Naive thymus-derived CD4-positive, alpha-beta T cell (primary cell): ENCODE measurements at regions not wholly inside any gene's neighbourhood (a gene's known extent, or its start where the extent isn't known, plus 50 kb on each side); places are given as distances from the start of the nearest gene placed in this dataset.
"Not testable (repeated sequence)": the region's sequence is repeated elsewhere in the genome, so short reads cannot be mapped to it uniquely, and the experiment has no call there.

ENCODE experiments used
- ATAC-seq: fragments of 150-1000 bp; cut with Tn5 transposase; 2 replicates; pipeline ENCODE4 v1.10.0; 2021; ENCODE audit warnings: mild to moderate bottlenecking, moderate library complexity
- CTCF ChIA-PET: fragments of 350-600 bp; sonication (Branson Sonifier 250); formaldehyde crosslinking; loops from one replicate; lab custom pipeline; 2021; ENCODE audit warnings: antibody characterized with exemption; lab: Charles Lee
- POLR2A ChIA-PET: fragments of 350-600 bp; sonication (Branson Sonifier 250); formaldehyde crosslinking; loops from one replicate; lab custom pipeline; 2021; ENCODE audit warnings: antibody characterized with exemption, inconsistent platforms; lab: Charles Lee
- DNase-seq, 9 donors: peaks; one replicate each; pipeline versions ENCODE4 v3.0.0 to v3.0.0-alpha.2; 2020 to 2022; ENCODE audit warnings: mixed read lengths in 1 of 9
- H3K27ac ChIP-seq: one replicate; pipeline ENCODE4 v1.7.0; 2013; ENCODE audit warnings: mild to moderate bottlenecking, low read depth, low read length, moderate library complexity
- H3K27me3 ChIP-seq, 2 donors: one replicate each; pipeline ENCODE4 v1.7.0; 2013; ENCODE audit warnings: low read length in 2 of 2, mild to moderate bottlenecking in 2 of 2, moderate library complexity in 2 of 2; ENCODE audit not compliant: control insufficient read depth in 2 of 2, insufficient read depth in 2 of 2
- H3K36me3 ChIP-seq, 3 experiments: 1 replicate in 2 of 3; 2 replicates in 1 of 3; pipeline ENCODE4 v1.7.0; 2013; ENCODE audit warnings: low read length in 3 of 3, mild to moderate bottlenecking in 3 of 3, moderate library complexity in 1 of 3; ENCODE audit not compliant: insufficient read depth in 3 of 3, control insufficient read depth in 2 of 3
- H3K4me1 ChIP-seq, 2 donors: one replicate each; pipeline ENCODE4 v1.7.0; 2013; ENCODE audit warnings: low read length in 2 of 2, mild to moderate bottlenecking in 2 of 2, moderate library complexity in 1 of 2; ENCODE audit not compliant: control insufficient read depth in 2 of 2, insufficient read depth in 2 of 2
- H3K4me3 ChIP-seq: 2 replicates; pipeline ENCODE4 v1.7.0; 2013; ENCODE audit warnings: mild to moderate bottlenecking, low read length
- H3K9me3 ChIP-seq, 3 experiments: 1 replicate in 2 of 3; 2 replicates in 1 of 3; pipeline ENCODE4 v1.7.0; 2013; ENCODE audit warnings: low read length in 3 of 3; ENCODE audit not compliant: control insufficient read depth in 2 of 3
- H3K27ac Mint-ChIP-seq, 9 donors: one replicate each; pipeline ENCODE4 v1.8.0; 2020 to 2022; ENCODE audit warnings: mixed read lengths in 9 of 9, mild to moderate bottlenecking in 8 of 9, moderate library complexity in 5 of 9, inconsistent platforms in 2 of 9
- H3K27me3 Mint-ChIP-seq, 5 donors: one replicate each; pipeline ENCODE4 v1.8.0; 2021 to 2022; ENCODE audit warnings: mixed read lengths in 5 of 5, mild to moderate bottlenecking in 1 of 5
- H3K36me3 Mint-ChIP-seq, 5 donors: one replicate each; pipeline ENCODE4 v1.8.0; 2020 to 2022; ENCODE audit warnings: mixed read lengths in 5 of 5, mild to moderate bottlenecking in 3 of 5, inconsistent platforms in 1 of 5
- H3K4me1 Mint-ChIP-seq, 7 donors: one replicate each; pipeline ENCODE4 v1.8.0; 2020 to 2022; ENCODE audit warnings: mixed read lengths in 7 of 7, mild to moderate bottlenecking in 3 of 7, inconsistent platforms in 1 of 7
- H3K4me3 Mint-ChIP-seq, 10 donors: one replicate each; pipeline ENCODE4 v1.8.0; 2020 to 2022; ENCODE audit warnings: mild to moderate bottlenecking in 10 of 10, mixed read lengths in 10 of 10, moderate library complexity in 6 of 10, inconsistent platforms in 2 of 10
- H3K9me3 Mint-ChIP-seq, 11 donors: one replicate each; pipeline ENCODE4 v1.8.0; 2020 to 2022; ENCODE audit warnings: mixed read lengths in 11 of 11, mild to moderate bottlenecking in 4 of 11, inconsistent platforms in 1 of 11, moderate library complexity in 1 of 11
- intact Hi-C, 2 donors: fragments of 100-400 bp; cut with micrococcal nuclease; formaldehyde crosslinking; loops; one replicate each; pipeline ENCODE4 v1.15.1; 2023

DNA sequence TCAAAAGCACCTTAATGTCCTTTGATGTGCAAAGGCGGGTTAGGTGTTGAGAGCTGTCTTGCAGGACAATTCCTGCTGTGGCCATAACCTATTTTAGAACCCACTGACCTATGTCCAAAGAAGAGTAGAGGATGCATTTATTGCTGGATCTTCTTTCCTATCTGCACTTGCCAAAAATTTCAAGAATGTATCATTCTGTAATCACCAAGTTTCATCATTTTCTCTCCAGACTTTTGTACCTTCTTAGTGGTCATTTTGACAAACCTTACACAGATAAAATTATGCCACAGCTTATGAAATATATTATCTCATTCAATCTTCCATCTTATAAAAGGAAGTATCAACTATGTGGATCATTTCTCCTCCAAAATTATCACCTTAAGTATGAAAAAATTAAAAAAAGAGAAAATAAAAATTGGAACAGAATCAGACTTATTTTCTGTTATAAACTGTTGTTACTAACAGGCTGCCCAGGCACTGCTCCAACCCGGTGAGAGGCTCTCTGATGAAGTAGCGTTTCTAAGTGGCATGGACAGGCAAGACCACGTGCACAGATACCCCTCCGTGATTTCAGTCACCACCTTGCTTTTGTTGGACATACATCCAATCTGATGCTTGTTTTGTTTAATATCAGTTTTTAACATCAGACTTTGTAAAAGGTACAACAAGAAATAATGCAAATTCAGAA, 559.9 kb upstream of the ID2 start:
- Mint-ChIP-seq H3K4me1 (peaks cover 0 to 24% (median 4%) of the 10 kb centered on the region in 7 donors), H3K36me3 (peaks cover 0 to 2% (median 0%) of the 10 kb centered on the region in 5 donors), H3K4me3 (no peak overlapping the region), H3K27ac (peak overlapping the region in 1 of 9 donors; percentile 9), H3K27me3 (peaks cover 0 to 3% (median 0%) of the 10 kb centered on the region in 5 donors), H3K9me3 (peaks cover 0 to 7% (median 0%) of the 10 kb centered on the region in 11 donors)
- intact Hi-C loops = no loop called here
- no peaks in the 10 kb centered on the region for H3K27me3 ChIP-seq
- POLR2A ChIA-PET = no interaction called here
- H3K4me3 ChIP-seq = no peak overlapping the region
- H3K27ac ChIP-seq = no peak overlapping the region
- CTCF ChIA-PET = interaction anchor here (0.6 kb wide), 1 partner anchor 877 kb away, joined by 3 read pairs; no protein-coding TSS in a partner anchor
- no peaks in the 10 kb centered on the region for H3K36me3 ChIP-seq
- H3K4me1 ChIP-seq = no peaks in the 10 kb centered on the region
- no peaks in the 10 kb centered on the region for H3K9me3 ChIP-seq
- ATAC-seq = no peak
- no peak for DNase-seq

DNA sequence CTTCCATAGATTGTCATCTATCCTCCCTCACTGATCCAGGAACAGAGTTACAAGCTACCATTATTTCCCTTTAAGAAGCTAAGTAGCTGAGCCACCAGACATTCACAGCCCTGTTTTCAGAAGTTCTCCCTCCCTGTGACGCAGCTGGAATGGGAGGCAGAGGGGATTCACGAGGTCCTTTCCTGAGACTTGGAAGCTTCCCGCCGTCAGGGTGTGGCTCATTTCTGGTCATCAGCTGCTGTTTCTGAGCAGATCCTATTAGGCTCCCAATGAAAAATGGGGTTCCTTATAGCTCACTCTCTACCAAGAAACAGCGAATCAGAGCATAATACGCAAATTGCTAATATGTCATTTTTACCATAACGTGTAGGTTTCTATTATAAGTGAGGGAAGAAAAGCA, 559.3 kb upstream of the ID2 start:
- DNase-seq = no peak
- H3K9me3 Mint-ChIP-seq = peaks cover 0 to 8% (median 0%) of the 10 kb centered on the region in 11 donors
- ATAC-seq = no peak
- no peak overlapping the region for H3K4me3 Mint-ChIP-seq
- Histone ChIP-seq H3K9me3 (no peaks in the 10 kb centered on the region), H3K4me1 (no peaks in the 10 kb centered on the region), H3K27me3 (no peaks in the 10 kb centered on the region), H3K4me3 (no peak overlapping the region), H3K27ac (no peak overlapping the region), H3K36me3 (no peaks in the 10 kb centered on the region)
- POLR2A ChIA-PET = no interaction called here
- H3K4me1 Mint-ChIP-seq = peaks cover 0 to 24% (median 4%) of the 10 kb centered on the region in 7 donors
- intact Hi-C loops = no loop called here
- H3K27ac Mint-ChIP-seq = no peak overlapping the region
- H3K36me3 Mint-ChIP-seq = peaks cover 0 to 2% (median 0%) of the 10 kb centered on the region in 5 donors
- CTCF ChIA-PET = no interaction called here
- peaks cover 0 to 3% (median 0%) of the 10 kb centered on the region in 5 donors for H3K27me3 Mint-ChIP-seq

DNA sequence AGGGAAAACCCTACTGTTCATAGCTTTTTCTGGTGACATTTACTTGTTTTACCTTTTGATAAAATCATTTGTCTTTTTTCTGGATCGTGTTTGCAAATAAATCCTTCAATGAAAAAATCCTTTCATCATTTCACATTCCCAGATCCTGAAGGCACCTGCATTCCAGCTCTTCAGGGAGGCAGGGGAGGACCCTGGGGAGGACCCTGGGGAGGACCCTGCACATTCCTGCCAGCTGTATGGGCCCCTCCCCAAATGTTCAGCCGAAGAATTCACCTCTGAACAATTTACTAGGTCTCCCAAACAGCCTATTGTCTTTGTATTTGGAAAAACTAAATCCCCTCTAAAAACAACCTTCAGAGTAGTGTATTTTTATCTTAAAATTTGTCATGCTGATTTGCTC, 558.4 kb upstream of the ID2 start:
- no peak overlapping the region for H3K27ac Mint-ChIP-seq
- H3K36me3 Mint-ChIP-seq = peaks cover 0 to 4% (median 0%) of the 10 kb centered on the region in 5 donors
- POLR2A ChIA-PET = no interaction called here
- H3K4me1 Mint-ChIP-seq = peaks cover 0 to 22% (median 4%) of the 10 kb centered on the region in 7 donors
- CTCF ChIA-PET = no interaction called here
- no peak for DNase-seq
- Histone ChIP-seq H3K27me3 (no peaks in the 10 kb centered on the region), H3K4me3 (no peak overlapping the region), H3K4me1 (no peaks in the 10 kb centered on the region), H3K36me3 (no peaks in the 10 kb centered on the region), H3K9me3 (no peaks in the 10 kb centered on the region), H3K27ac (no peak overlapping the region)
- intact Hi-C loops = no loop called here
- no peak overlapping the region for H3K4me3 Mint-ChIP-seq
- no peak for ATAC-seq
- peaks cover 0 to 3% (median 0%) of the 10 kb centered on the region in 5 donors for H3K27me3 Mint-ChIP-seq
- H3K9me3 Mint-ChIP-seq = peaks cover 0 to 11% (median 3%) of the 10 kb centered on the region in 11 donors

DNA sequence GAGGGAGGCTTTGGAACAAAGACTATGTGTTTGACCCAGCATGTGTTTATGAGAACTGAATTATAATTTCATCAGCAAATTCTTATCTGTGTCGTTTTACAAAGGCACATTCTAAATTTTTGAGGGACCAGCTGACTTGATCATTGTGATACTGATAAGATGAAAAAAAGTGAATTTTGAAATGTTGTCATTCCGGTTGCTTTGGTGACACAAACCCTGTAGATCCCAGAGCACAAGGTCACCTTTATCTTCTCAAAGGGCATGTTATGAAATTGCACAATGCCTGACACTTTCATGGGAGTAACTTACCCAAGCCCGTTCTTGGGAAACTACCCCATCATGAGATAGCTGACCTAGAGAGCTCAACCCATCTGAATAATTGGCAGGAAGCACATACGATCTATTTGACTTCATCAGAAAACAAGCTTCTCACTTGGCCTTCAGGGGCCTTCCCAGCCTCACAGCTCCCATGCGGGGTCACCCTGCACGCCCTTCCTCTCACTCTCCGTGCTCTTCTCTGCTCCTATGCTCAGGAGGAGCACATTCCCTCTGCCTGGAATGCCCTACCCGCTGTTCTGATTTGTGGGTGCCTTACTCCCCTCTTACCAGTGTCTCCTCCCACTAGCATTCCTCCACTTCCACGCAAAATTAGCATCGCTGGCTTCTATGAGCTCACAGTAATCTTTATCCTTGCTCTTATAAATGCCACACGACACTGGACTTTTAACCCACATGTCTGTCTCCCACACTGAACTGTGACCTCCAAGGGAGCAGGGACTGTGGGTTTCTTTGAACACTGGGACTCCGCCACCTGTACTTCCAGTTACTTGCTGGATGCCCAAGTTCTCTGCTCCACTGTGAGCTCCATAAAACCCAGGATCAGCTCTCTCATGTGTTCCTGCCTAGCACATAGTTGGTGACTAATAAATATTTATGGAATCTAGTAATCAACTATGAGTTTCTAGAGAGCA, 555.8 kb upstream of the ID2 start:
- CTCF ChIA-PET = no interaction called here
- H3K36me3 Mint-ChIP-seq = peaks cover 0 to 8% (median 0%) of the 10 kb centered on the region in 5 donors
- no peaks in the 10 kb centered on the region for H3K36me3 ChIP-seq

DNA sequence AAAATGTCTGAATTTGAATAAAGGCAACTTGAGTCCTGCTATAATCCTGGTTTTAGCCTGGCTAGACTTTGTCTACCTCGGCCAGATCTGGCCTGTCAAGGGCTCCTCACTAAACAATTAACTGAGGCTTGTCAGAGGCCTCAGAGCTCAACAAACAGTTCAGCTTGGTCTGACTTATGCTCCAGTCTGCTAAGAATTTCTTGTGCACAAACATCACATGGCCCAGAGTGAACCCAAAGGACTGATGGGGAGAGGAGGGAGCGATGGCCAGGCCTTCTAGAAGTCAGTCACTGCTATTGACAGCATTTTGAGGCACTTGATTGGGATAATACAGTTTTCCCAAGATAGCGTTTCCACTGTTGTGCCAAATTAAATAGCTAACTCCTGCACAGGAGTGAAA, 555.1 kb upstream of the ID2 start:
- H3K9me3 Mint-ChIP-seq = peaks cover 0 to 14% (median 5%) of the 10 kb centered on the region in 11 donors
- H3K4me3 Mint-ChIP-seq = no peak overlapping the region
- H3K36me3 Mint-ChIP-seq = peaks cover 0 to 8% (median 0%) of the 10 kb centered on the region in 5 donors
- H3K27ac ChIP-seq = no peak overlapping the region
- CTCF ChIA-PET = no interaction called here
- H3K36me3 ChIP-seq = no peaks in the 10 kb centered on the region
- DNase-seq = no peak
- POLR2A ChIA-PET = no interaction called here
- peaks cover 0 to 3% (median 0%) of the 10 kb centered on the region in 5 donors for H3K27me3 Mint-ChIP-seq
- intact Hi-C loops = no loop called here
- H3K4me1 Mint-ChIP-seq = peaks cover 0 to 1% (median 0%) of the 10 kb centered on the region in 7 donors
- H3K27me3 ChIP-seq = no peaks in the 10 kb centered on the region
- no peaks in the 10 kb centered on the region for H3K4me1 ChIP-seq
- H3K9me3 ChIP-seq = no peaks in the 10 kb centered on the region
- H3K4me3 ChIP-seq = no peak overlapping the region
- no peak overlapping the region for H3K27ac Mint-ChIP-seq
- no peak for ATAC-seq

More for the DNA sequence above, 555.8 kb upstream of the ID2 start:
- POLR2A ChIA-PET = interaction anchor here (0.5 kb wide), 1 partner anchor 10 kb away, joined by 3 read pairs; no protein-coding TSS in a partner anchor
- Histone ChIP-seq H3K27me3 (no peaks in the 10 kb centered on the region), H3K9me3 (no peaks in the 10 kb centered on the region), H3K4me3 (no peak overlapping the region), H3K27ac (no peak overlapping the region), H3K4me1 (no peaks in the 10 kb centered on the region)
- ATAC-seq = peak; percentile 67
- H3K27me3 Mint-ChIP-seq = peaks cover 0 to 3% (median 0%) of the 10 kb centered on the region in 5 donors
- H3K9me3 Mint-ChIP-seq = peaks cover 0 to 14% (median 5%) of the 10 kb centered on the region in 11 donors
- DNase-seq = no peak
- no peak overlapping the region for H3K4me3 Mint-ChIP-seq
- peaks cover 0 to 2% (median 0%) of the 10 kb centered on the region in 7 donors for H3K4me1 Mint-ChIP-seq
- H3K27ac Mint-ChIP-seq = no peak overlapping the region
- intact Hi-C loops = no loop called here

DNA sequence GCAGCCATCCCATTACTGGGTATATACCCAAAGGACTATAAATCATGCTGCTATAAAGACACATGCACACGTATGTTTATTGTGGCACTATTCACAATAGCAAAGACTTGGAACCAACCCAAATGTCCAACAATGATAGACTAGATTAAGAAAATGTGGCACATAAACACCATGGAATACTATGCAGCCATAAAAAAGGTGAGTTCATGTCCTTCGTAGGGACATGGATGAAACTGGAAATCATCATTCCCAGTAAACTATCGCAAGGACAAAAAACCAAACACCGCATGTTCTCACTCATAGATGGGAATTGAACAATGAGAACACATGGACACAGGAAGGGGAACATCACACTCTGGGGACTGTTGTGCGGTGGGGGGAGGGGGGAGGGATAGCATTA, 550.4 kb upstream of the ID2 start:
- H3K4me3 ChIP-seq, H3K36me3 Mint-ChIP-seq, H3K27me3 Mint-ChIP-seq, H3K27ac ChIP-seq, POLR2A ChIA-PET, ATAC-seq, H3K27ac Mint-ChIP-seq, H3K4me1 Mint-ChIP-seq, CTCF ChIA-PET, H3K36me3 ChIP-seq, H3K4me3 Mint-ChIP-seq, H3K4me1 ChIP-seq, intact Hi-C loops, H3K27me3 ChIP-seq, H3K9me3 ChIP-seq, DNase-seq: not testable (repeated sequence)
- peaks cover 0 to 11% (median 5%) of the 10 kb centered on the region in 11 donors for H3K9me3 Mint-ChIP-seq
